GM12878 (cell line): ENCODE measurements at regions not wholly inside any gene's neighbourhood (a gene's known extent, or its start where the extent isn't known, plus 50 kb on each side); places are given as distances from the start of the nearest gene placed in this dataset.

ENCODE experiments used
- ATAC-seq: fragments of 200-7000 bp; cut with Tn5 transposase; 3 replicates; pipeline ENCODE4 v1.9.1; 2020; ENCODE audit warnings: mild to moderate bottlenecking, moderate library complexity
- BruUV-seq: library from RNA; stranded (reverse); fragments of 400-500 nt; replicated peaks from 2 replicates; lab custom pipeline; 2021; lab: Mats Ljungman, UMichigan
- CTCF ChIA-PET: fragments of 300-600 bp; sonication (Branson Sonifier 250); formaldehyde crosslinking; extraction: SDS; loops from one replicate; lab custom pipeline; 2021; ENCODE audit warnings: inconsistent platforms; lab: Yijun Ruan, JAX
- POLR2A ChIA-PET: fragments of 350-600 bp; formaldehyde crosslinking; extraction: SDS; loops from one replicate; lab custom pipeline; 2021; ENCODE audit warnings: inconsistent platforms; lab: Charles Lee
- RAD21 ChIA-PET: fragments of 300-600 bp; sonication (Branson Sonifier 250); formaldehyde crosslinking; loops from one replicate; lab custom pipeline; 2023; ENCODE audit warnings: antibody characterized with exemption; ENCODE audit not compliant: unreplicated experiment; lab: Charles Lee
- SMC1A ChIA-PET: fragments of 300-600 bp; sonication (Branson Sonifier 250); formaldehyde crosslinking; loops from one replicate; lab custom pipeline; 2023; ENCODE audit not compliant: unreplicated experiment, uncharacterized antibody; lab: Charles Lee
- DNase-seq: peaks from one replicate; pipeline ENCODE4 v3.0.0-alpha.2; 2011; ENCODE audit warnings: low read depth, low spot score
- FAIRE-seq: peaks from 3 replicates; lab custom pipeline; 2011; peaks lifted over from hg19 to GRCh38; lab: Jason Lieb, UNC
- H2AFZ ChIP-seq: 2 replicates; pipeline ENCODE4 v1.6.0; 2011; ENCODE audit warnings: low read depth, low read length, control low read depth; ENCODE audit not compliant: control insufficient read depth
- H3K27ac ChIP-seq: 2 replicates; pipeline ENCODE4 v1.5.1; 2011; ENCODE audit warnings: control low read depth; ENCODE audit not compliant: control insufficient read depth, insufficient read depth
- H3K27me3 ChIP-seq, 2 experiments: replicated peaks in 1 of 2; 2 replicates each; pipeline versions ENCODE4 v1.6.0 to v1.6.1; 2011; ENCODE audit warnings: low read length in 1 of 2; ENCODE audit not compliant: control insufficient read depth in 2 of 2, insufficient read depth in 2 of 2
- H3K36me3 ChIP-seq, 2 experiments: 2 replicates each; pipeline ENCODE4 v1.5.1; 2011; ENCODE audit warnings: low read length in 1 of 2; ENCODE audit not compliant: control insufficient read depth in 2 of 2, insufficient read depth in 2 of 2
- H3K4me1 ChIP-seq: 2 replicates; pipeline ENCODE4 v1.6.1; 2011; ENCODE audit warnings: mild to moderate bottlenecking, low read length, moderate library complexity, mixed read lengths; ENCODE audit not compliant: control insufficient read depth, insufficient read depth
- H3K4me2 ChIP-seq: 2 replicates; pipeline ENCODE4 v1.6.0; 2011; ENCODE audit warnings: control low read depth; ENCODE audit not compliant: control insufficient read depth, insufficient read depth
- H3K4me3 ChIP-seq: fragments of 200-600 bp; sonication (generic); 2 replicates; pipeline ENCODE4 v1.5.1; 2016
- H3K79me2 ChIP-seq: 2 replicates; pipeline ENCODE4 v1.6.0; 2011; ENCODE audit warnings: low read length; ENCODE audit not compliant: control insufficient read depth, insufficient read depth
- H3K9ac ChIP-seq: 2 replicates; pipeline ENCODE4 v1.8.0; 2011; ENCODE audit warnings: low read length, control low read depth, mixed read lengths; ENCODE audit not compliant: control insufficient read depth, insufficient read depth
- H3K9me3 ChIP-seq: replicated peaks from 3 replicates; pipeline ENCODE4 v1.5.1; 2011; ENCODE audit warnings: mild to moderate bottlenecking, low read length; ENCODE audit not compliant: control insufficient read depth, insufficient read depth
- H4K20me1 ChIP-seq: 2 replicates; pipeline ENCODE4 v1.6.0; 2011; ENCODE audit not compliant: control insufficient read depth, insufficient read depth
- CREM ChIP-seq: IDR thresholded peaks from 2 replicates; pipeline ENCODE4 v1.6.1; 2014; ENCODE audit warnings: antibody characterized with exemption, low read depth
- DPF2 ChIP-seq: fragments of 450-650 bp; IDR thresholded peaks from 2 replicates; pipeline ENCODE4 v1.6.1; 2017; ENCODE audit warnings: mild to moderate bottlenecking
- ETV6 ChIP-seq, 2 experiments: fragments of 450-650 bp in 1 of 2; IDR thresholded peaks in 1 of 2; conservative IDR thresholded peaks in 1 of 2; 2 replicates each; pipeline ENCODE4 v1.6.1; 2014; ENCODE audit warnings: antibody characterized with exemption in 1 of 2, borderline replicate concordance in 1 of 2, low read depth in 1 of 2, mild to moderate bottlenecking in 1 of 2, moderate library complexity in 1 of 2
- FOXM1 ChIP-seq: IDR thresholded peaks from 2 replicates; pipeline ENCODE4 v1.6.1; 2012; ENCODE audit warnings: low read depth, mild to moderate bottlenecking, inconsistent platforms, low read length, moderate library complexity
- HSF1 ChIP-seq: fragments of 150-350 bp; IDR thresholded peaks from 2 replicates; pipeline ENCODE4 v1.6.1; 2014; ENCODE audit warnings: mild to moderate bottlenecking, low read depth, low read length
- JUNB ChIP-seq: IDR thresholded peaks from 2 replicates; pipeline ENCODE4 v1.6.1; 2016; ENCODE audit warnings: antibody characterized with exemption, mild to moderate bottlenecking
- MTA3 ChIP-seq: IDR thresholded peaks from 2 replicates; pipeline ENCODE4 v1.6.1; 2012; ENCODE audit warnings: low read length, inconsistent platforms, borderline replicate concordance
- MYB ChIP-seq: fragments of 150-350 bp; IDR thresholded peaks from 2 replicates; pipeline ENCODE4 v1.6.1; 2014; ENCODE audit warnings: mild to moderate bottlenecking, low read depth, low read length, borderline replicate concordance
- SMAD1 ChIP-seq: fragments of 450-650 bp; IDR thresholded peaks from 2 replicates; pipeline ENCODE4 v1.6.1; 2018; ENCODE audit warnings: mild to moderate bottlenecking, low read depth; ENCODE audit not compliant: partially characterized antibody
- SMC3 ChIP-seq: IDR thresholded peaks from 2 replicates; pipeline ENCODE4 v1.6.1; 2011; ENCODE audit warnings: low read length, improper control_type of control experiment, borderline replicate concordance
- TCF7 ChIP-seq: IDR thresholded peaks from 2 replicates; pipeline ENCODE4 v1.6.1; 2014; ENCODE audit warnings: antibody characterized with exemption, borderline replicate concordance
- YY1 ChIP-seq: IDR thresholded peaks from 2 replicates; pipeline ENCODE4 v1.6.1; 2011; ENCODE audit warnings: low read depth, mild to moderate bottlenecking, low read length
- ZNF622 ChIP-seq: fragments of 450-650 bp; IDR thresholded peaks from 2 replicates; pipeline ENCODE4 v1.6.1; 2017; ENCODE audit warnings: mild to moderate bottlenecking, inconsistent platforms
- WGBS: methylation state at CpG from one replicate; pipeline ENCODE4 v1.1.6; 2016; ENCODE audit warnings: low lambda C conversion rate; ENCODE audit not compliant: insufficient replicate concordance, insufficient coverage; ENCODE audit errors: missing lambda C conversion rate; 5-methylcytosine and 5-hydroxymethylcytosine counted together
- in situ Hi-C: fragments of 300-500 bp; cut with MboI; formaldehyde crosslinking; loops from 9 replicates; pipeline ENCODE4 v1.14.3; 2018; ENCODE audit warnings: mixed read lengths
- intact Hi-C: fragments of 100-400 bp; cut with micrococcal nuclease; formaldehyde crosslinking; loops from one replicate; pipeline ENCODE4 v1.14.2; 2022; ENCODE audit not compliant: unreplicated experiment
- TF ChIP-seq, protein P1 (sequence below): fragments of 450-650 bp; conservative IDR thresholded peaks from 2 replicates; pipeline ENCODE4 v1.6.1; 2017; ENCODE audit warnings: mild to moderate bottlenecking, moderate library complexity
- TF ChIP-seq, protein P2 (sequence below): fragments of 450-650 bp; IDR thresholded peaks from 2 replicates; pipeline ENCODE4 v1.6.1; 2017; ENCODE audit warnings: borderline replicate concordance
- TF ChIP-seq, protein P3 (sequence below): fragments of 450-650 bp; IDR thresholded peaks from 2 replicates; pipeline ENCODE4 v1.6.1; 2017; ENCODE audit warnings: mild to moderate bottlenecking, moderate library complexity

DNA sequence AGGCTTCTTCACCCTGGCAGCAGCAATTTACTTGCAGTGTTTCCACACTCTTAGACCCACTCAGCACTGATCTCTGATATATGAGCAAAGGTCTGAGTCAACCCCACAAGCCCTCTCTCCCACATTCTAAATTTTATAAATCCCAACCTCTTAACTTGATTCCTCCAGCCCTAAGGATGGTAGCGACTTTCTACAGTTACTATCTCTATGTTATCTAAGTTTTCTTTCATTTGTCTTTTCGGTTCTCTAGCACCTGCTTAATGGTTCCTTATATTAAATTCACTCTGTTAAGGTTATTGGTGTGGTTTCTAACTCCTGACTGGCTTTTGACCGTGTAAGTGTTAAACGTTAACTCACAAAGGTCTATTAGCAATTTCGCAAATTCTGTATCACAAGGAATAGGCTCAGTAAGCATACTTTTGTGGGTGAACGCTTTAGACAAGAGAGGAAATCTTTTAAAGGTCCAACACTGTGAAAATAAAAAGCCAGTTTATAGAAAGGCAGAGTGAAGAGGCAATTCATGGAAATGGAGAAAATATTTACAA, 99.3 kb downstream of the DLEU7 start:
- DNase-seq (no peak), FAIRE-seq (no peak), ATAC-seq (no peak)
- no peaks in the 10 kb centered on the region; the same call in 1 of the 2 replicates for H3K4me1 ChIP-seq
- ChIA-PET SMC1A (interaction anchor here (0.7 kb wide), 1 partner anchor 31 kb away, joined by 3 read pairs; no protein-coding TSS in a partner anchor), POLR2A (no interaction called here), RAD21 (no interaction called here), CTCF (no interaction called here)
- H3K4me2 ChIP-seq: no peak overlapping the region
- no peak overlapping the region for H3K4me3 ChIP-seq
- no peak overlapping the region for H3K9ac ChIP-seq
- BruUV-seq: no TSS peak
- H2AFZ ChIP-seq: no peak overlapping the region
- intact Hi-C loops: no loop called here
- H3K79me2 ChIP-seq: no peaks in the 10 kb centered on the region
- no peaks in the 10 kb centered on the region for H3K27me3 ChIP-seq
- no peaks in the 10 kb centered on the region for H3K36me3 ChIP-seq
- H3K9me3 ChIP-seq: no peaks in the 10 kb centered on the region; the same call in 1 of the 3 replicates
- no peaks in the 10 kb centered on the region for H4K20me1 ChIP-seq
- WGBS: 54% methylated on average over 6 of the region's 6 CpGs
- no peak overlapping the region for H3K27ac ChIP-seq
- in situ Hi-C loops: no loop called here
- no peak for TF ChIP-seq TCF7
- TF ChIP-seq FOXM1: no peak
- TF ChIP-seq, protein P1, sequence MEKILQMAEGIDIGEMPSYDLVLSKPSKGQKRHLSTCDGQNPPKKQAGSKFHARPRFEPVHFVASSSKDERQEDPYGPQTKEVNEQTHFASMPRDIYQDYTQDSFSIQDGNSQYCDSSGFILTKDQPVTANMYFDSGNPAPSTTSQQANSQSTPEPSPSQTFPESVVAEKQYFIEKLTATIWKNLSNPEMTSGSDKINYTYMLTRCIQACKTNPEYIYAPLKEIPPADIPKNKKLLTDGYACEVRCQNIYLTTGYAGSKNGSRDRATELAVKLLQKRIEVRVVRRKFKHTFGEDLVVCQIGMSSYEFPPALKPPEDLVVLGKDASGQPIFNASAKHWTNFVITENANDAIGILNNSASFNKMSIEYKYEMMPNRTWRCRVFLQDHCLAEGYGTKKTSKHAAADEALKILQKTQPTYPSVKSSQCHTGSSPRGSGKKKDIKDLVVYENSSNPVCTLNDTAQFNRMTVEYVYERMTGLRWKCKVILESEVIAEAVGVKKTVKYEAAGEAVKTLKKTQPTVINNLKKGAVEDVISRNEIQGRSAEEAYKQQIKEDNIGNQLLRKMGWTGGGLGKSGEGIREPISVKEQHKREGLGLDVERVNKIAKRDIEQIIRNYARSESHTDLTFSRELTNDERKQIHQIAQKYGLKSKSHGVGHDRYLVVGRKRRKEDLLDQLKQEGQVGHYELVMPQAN: no peak
- TF ChIP-seq SMC3: no peak
- TF ChIP-seq HSF1: no peak
- TF ChIP-seq, protein P2, sequence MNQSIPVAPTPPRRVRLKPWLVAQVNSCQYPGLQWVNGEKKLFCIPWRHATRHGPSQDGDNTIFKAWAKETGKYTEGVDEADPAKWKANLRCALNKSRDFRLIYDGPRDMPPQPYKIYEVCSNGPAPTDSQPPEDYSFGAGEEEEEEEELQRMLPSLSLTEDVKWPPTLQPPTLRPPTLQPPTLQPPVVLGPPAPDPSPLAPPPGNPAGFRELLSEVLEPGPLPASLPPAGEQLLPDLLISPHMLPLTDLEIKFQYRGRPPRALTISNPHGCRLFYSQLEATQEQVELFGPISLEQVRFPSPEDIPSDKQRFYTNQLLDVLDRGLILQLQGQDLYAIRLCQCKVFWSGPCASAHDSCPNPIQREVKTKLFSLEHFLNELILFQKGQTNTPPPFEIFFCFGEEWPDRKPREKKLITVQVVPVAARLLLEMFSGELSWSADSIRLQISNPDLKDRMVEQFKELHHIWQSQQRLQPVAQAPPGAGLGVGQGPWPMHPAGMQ: no peak
- TF ChIP-seq SMAD1: no peak
- TF ChIP-seq DPF2: no peak
- TF ChIP-seq, protein P3, sequence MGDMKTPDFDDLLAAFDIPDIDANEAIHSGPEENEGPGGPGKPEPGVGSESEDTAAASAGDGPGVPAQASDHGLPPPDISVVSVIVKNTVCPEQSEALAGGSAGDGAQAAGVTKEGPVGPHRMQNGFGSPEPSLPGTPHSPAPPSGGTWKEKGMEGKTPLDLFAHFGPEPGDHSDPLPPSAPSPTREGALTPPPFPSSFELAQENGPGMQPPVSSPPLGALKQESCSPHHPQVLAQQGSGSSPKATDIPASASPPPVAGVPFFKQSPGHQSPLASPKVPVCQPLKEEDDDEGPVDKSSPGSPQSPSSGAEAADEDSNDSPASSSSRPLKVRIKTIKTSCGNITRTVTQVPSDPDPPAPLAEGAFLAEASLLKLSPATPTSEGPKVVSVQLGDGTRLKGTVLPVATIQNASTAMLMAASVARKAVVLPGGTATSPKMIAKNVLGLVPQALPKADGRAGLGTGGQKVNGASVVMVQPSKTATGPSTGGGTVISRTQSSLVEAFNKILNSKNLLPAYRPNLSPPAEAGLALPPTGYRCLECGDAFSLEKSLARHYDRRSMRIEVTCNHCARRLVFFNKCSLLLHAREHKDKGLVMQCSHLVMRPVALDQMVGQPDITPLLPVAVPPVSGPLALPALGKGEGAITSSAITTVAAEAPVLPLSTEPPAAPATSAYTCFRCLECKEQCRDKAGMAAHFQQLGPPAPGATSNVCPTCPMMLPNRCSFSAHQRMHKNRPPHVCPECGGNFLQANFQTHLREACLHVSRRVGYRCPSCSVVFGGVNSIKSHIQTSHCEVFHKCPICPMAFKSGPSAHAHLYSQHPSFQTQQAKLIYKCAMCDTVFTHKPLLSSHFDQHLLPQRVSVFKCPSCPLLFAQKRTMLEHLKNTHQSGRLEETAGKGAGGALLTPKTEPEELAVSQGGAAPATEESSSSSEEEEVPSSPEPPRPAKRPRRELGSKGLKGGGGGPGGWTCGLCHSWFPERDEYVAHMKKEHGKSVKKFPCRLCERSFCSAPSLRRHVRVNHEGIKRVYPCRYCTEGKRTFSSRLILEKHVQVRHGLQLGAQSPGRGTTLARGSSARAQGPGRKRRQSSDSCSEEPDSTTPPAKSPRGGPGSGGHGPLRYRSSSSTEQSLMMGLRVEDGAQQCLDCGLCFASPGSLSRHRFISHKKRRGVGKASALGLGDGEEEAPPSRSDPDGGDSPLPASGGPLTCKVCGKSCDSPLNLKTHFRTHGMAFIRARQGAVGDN: no peak
- TF ChIP-seq ETV6 (conservative IDR thresholded peaks at IDR 0.05 in 1 of 2, IDR thresholded peaks at IDR 0.05 in 1 of 2; ENCODE audit: borderline replicate concordance in 1 of 2, low read depth in 1 of 2): no peak
- TF ChIP-seq YY1: no peak
- no peak for TF ChIP-seq ZNF622
- TF ChIP-seq JUNB: no peak
- no peak for TF ChIP-seq MTA3
- TF ChIP-seq MYB: no peak
- no peak for TF ChIP-seq CREM
- TF ChIP-seq, all 136 proteins: peak for 0
